Uterus (tissue), 3 donors: ENCODE measurements at regions not wholly inside any gene's neighbourhood (a gene's known extent, or its start where the extent isn't known, plus 50 kb on each side); places are given as distances from the start of the nearest gene placed in this dataset.
"Not testable (repeated sequence)": the region's sequence is repeated elsewhere in the genome, so short reads cannot be mapped to it uniquely, and the experiment has no call there.

Experiments used
- DNase-seq, 2 donors: peaks; one replicate each; pipeline ENCODE4 v3.0.0-alpha.2; 2019 to 2020
- H3K27ac ChIP-seq, 2 donors: fragments of 200-600 bp; sonication (generic); 1 replicate in 1 of 2; 2 replicates in 1 of 2; pipeline ENCODE4 v1.5.1; 2016 to 2018
- H3K27me3 ChIP-seq, 2 donors: fragments of 200-600 bp; sonication (generic); one replicate each; pipeline ENCODE4 v1.5.1; 2018 to 2019; ENCODE audit warnings: control low read depth in 1 of 2
- H3K36me3 ChIP-seq, 2 donors: fragments of 200-600 bp; sonication (generic); one replicate each; pipeline ENCODE4 v1.5.1; 2019; ENCODE audit warnings: control low read depth in 1 of 2
- H3K4me1 ChIP-seq, 2 donors: fragments of 200-600 bp; sonication (generic); one replicate each; pipeline ENCODE4 v1.5.1; 2018 to 2019; ENCODE audit warnings: control low read depth in 1 of 2
- H3K4me3 ChIP-seq, 2 donors: fragments of 200-600 bp; sonication (generic); 1 replicate in 1 of 2; 2 replicates in 1 of 2; pipeline ENCODE4 v1.5.1; 2018 to 2019; ENCODE audit warnings: mild to moderate bottlenecking in 1 of 2
- H3K9me3 ChIP-seq, 2 donors: fragments of 200-600 bp; sonication (generic); one replicate each; pipeline ENCODE4 v1.5.1; 2019; ENCODE audit warnings: control low read depth in 1 of 2
- POLR2A ChIP-seq, 2 donors: fragments of 450-650 bp; IDR thresholded peaks; one replicate each; pipeline ENCODE4 v1.6.1; 2016; ENCODE audit warnings: antibody characterized with exemption in 2 of 2, mild to moderate bottlenecking in 1 of 2, moderate library complexity in 1 of 2
- intact Hi-C: fragments of 100-400 bp; cut with DNase I; formaldehyde crosslinking; loops from one replicate; pipeline ENCODE4 v1.15.1; 2023; ENCODE audit warnings: low total_unique reads
- TF ChIP-seq, protein P1 (sequence below), 4 experiments: fragments of 200-600 bp in 2 of 4; fragments of 450-650 bp in 2 of 4; sonication (generic) in 2 of 4; IDR thresholded peaks; one replicate each; pipeline ENCODE4 v1.5.1; 2016 to 2019; ENCODE audit warnings: antibody characterized with exemption in 4 of 4, mild to moderate bottlenecking in 2 of 4, moderate library complexity in 1 of 4
- donor health status: DM: yes; HTN: yes; CAD: no.

DNA sequence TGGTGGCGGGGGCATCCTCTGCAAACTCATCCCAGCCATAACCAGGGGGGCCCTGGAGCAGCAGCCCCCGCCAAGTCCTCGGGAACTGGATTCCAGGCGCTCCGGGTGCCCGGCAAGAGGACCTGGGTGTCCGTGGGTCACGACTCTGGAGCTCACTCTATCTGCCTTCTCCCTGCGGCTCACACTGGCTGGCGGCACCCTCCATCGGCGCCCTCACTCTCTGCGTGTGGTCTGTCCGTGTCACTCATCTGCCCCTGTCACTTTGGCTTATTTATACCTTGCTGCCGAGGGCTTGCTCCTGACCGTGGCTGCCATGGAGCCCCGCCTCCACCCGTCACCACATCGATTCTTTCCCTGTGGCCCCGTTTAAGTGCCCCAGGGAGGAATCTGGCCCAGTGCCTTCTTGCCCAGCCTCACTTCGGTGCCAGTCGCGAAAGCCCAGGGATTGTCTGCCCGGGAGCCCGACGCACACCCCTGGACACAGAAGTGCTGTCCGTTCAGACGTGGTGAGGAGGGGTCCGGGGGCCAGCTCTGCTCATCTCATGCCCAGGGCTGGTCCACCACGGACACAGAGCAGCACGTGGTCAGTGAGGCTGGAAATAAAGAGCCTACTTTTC lies 115.7 kb upstream of the ZNF469 start:
- H3K9me3 ChIP-seq, intact Hi-C loops, H3K4me1 ChIP-seq, H3K36me3 ChIP-seq, DNase-seq, H3K4me3 ChIP-seq, H3K27me3 ChIP-seq: not testable (repeated sequence)
- peak overlapping the region in 1 of 2 donors; percentile 92 for H3K27ac ChIP-seq

DNA sequence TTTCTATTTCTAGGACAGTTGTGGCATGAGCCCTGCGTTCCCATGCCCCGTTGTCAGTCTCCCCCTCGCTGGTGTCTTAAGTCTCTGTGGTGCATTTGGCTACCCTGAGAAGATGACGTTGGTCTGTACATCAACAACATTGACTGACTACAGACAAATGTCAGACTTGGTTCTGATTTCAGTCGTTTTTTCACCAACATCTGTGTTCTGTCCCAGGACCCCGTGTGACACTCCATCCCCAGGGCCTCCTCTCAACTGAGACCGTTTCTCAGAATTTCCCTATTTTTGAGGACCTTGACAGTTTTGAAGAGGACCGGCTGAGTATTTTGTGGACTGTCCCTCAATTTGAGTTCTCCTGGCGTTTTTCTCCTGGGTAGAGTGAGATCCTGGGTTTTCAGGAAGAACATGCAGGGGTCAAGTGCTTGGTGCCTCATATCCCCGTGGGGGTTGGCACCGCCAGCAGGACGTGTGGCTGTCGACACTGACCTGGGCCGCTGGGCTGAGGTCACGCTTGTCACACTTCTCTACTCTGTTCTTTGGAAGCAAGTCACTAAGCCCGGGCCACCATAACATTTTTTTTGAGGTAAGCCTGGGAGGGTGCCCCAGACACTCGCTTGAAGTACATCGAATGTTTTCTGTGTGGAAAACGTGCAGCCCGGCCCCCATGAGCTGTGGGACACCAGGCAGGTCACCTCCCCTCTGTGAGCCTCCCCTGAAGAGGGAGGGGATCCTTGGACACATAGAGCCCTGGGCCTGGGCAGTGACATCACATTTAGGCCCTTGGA lies 114.4 kb upstream of the ZNF469 start:
- H3K4me1 ChIP-seq, H3K9me3 ChIP-seq, intact Hi-C loops, H3K27me3 ChIP-seq, H3K4me3 ChIP-seq, H3K36me3 ChIP-seq, DNase-seq: not testable (repeated sequence)
- H3K27ac ChIP-seq, result peak overlapping the region in 1 of 2 donors; percentile 15

DNA sequence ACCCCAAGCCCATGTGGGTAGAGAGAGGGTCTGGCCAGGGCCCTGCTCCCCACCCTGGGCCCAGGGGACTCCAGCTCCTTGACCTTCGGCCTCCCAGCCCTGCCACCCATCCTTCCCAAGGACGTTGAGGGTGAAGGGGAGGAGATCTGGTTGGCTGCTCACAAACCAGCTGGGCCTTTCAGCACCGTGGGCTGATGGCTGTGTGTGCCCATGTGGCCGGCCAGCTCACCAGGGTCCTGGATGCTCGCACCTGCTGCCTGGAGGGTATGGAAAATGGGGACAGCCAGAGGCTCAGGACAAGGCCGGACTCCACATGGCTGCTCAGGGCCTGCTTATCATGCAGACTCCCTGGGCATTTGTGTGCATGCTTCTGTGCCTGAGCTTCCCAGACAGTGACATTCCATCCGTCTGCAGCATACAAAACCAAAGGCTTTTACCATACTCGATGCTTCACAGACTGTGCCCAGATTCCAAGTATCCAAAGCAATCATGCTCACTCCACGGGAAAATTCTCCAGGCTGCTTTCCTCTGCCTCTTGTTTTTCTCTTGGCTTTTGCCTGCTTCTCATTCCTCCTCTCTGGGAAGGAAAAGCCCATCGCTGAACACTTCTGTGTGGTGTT lies 112.5 kb upstream of the ZNF469 start:
- intact Hi-C loops, H3K27ac ChIP-seq, DNase-seq: not testable (repeated sequence)

DNA sequence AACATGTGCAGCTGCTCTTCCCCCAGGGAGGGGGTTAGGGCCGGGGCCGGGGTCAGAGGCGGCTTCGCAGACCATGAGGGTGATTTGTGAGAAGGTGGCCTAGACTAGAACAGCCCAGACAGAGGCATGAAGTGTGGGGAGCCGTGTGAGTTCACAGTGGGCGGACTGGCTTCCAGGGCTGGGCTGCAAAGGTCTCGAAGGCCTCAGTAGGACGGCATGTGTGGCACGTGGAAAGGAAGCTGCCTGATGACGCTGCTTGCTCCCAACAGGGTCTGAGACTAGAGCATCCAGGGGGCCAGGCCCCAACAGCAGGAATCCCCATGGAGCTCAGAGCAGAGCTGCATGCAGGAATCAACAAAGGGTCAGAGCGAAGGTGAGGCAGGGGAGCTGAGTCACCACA lies 111.5 kb upstream of the ZNF469 start:
- DNase-seq, H3K36me3 ChIP-seq, H3K4me1 ChIP-seq, H3K4me3 ChIP-seq, H3K9me3 ChIP-seq, H3K27me3 ChIP-seq, H3K27ac ChIP-seq, intact Hi-C loops: not testable (repeated sequence)

More for the DNA sequence above, 112.5 kb upstream of the ZNF469 start:
- not testable (repeated sequence) for H3K36me3 ChIP-seq, H3K4me1 ChIP-seq, H3K4me3 ChIP-seq, H3K27me3 ChIP-seq, H3K9me3 ChIP-seq

DNA sequence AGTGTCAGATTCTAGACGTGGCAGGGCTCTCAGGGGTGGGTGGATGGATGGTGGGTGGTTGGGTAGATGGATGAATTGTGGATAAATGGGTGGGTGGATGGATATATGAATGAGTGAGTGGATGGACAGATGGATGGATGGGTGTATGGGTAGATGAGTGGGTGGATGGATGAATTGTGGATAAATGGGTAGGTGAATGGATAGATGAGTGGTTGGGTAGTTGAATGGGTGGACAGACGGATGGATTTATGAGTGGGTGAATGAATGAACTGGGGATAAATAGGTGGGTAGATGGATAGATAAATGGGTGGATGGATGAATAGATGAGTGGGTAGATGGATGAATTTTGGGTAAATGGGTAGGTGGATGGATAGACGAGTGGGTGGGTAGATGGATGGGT lies 111.0 kb upstream of the ZNF469 start:
- H3K27ac ChIP-seq, intact Hi-C loops, H3K27me3 ChIP-seq, H3K4me1 ChIP-seq, H3K36me3 ChIP-seq, H3K9me3 ChIP-seq, DNase-seq, H3K4me3 ChIP-seq: not testable (repeated sequence)

DNA sequence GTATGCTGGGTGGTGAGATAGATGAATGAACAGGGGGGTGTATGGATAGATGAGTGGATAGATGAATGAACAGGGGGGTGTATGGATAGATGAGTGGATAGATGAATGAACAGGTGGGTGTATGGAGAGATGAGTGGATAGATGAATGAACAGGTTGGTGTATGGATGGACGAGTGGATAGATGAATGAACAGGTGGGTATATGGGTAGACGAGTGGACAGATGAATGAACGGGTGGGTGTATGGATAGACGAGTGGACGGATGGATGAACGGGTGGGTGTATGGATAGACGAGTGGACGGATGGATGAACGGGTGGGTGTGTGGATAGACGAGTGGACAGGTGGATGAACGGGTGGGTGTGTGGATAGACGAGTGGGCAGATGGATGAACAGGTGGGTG lies 110.3 kb upstream of the ZNF469 start:
- H3K4me1 ChIP-seq, H3K36me3 ChIP-seq, intact Hi-C loops, DNase-seq, H3K9me3 ChIP-seq, H3K27ac ChIP-seq, H3K4me3 ChIP-seq, H3K27me3 ChIP-seq: not testable (repeated sequence)

DNA sequence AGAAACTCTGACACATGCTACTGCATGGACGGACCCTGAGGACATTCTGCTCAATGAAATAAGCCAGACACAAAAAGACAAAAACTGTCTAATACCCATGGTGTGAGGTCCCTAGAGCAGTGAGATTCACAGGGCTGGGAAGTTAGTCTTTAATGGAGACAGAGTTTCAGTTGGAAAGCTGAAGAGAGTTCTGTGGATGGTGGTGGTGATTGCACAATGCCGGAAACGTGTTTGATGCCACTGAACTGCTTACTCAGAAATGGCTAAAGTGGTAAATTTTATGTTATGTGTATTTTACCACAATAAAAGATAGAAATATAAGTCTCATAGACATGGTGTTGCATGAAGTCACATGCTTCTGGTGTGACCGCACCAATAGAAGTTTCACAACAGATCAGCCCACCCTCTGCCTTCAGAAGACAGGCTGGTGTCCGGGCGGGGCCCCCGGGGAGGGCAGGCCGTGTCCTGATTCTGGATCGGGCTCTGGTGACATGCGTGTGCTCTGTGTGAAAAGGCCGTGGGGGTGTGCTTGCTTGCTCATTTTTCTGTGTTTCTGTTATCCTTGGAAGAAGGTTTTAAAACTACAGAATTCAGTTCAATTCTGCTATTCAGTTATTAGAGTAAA lies 108.5 kb upstream of the ZNF469 start:
- peak; percentile 46 to 62 for DNase-seq
- peak overlapping the region; percentile 55 to 59 for H3K27ac ChIP-seq
- H3K4me3 ChIP-seq, H3K27me3 ChIP-seq, H3K4me1 ChIP-seq, H3K9me3 ChIP-seq, intact Hi-C loops, H3K36me3 ChIP-seq: not testable (repeated sequence)

DNA sequence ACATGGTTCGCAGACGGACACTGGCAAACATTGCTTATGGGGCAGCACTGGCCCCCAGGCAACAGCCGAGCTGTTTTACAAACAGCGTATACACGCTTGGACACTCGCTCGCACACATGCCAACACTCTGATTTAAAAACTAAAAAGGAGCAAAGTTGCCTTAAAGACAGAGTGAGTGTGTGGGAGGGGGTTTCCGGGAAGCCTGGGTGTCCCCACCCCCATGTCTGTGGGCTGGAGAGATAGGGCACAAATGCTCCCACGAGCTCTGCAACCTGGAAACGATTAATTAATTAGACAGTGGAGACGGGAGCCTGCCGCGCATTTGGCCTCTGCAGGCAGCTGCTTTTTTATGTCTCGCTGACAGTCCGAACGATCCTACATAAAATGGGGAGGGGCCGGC lies 107.9 kb upstream of the ZNF469 start:
- H3K9me3 ChIP-seq, result no peaks in the 10 kb centered on the region
- TF ChIP-seq, protein P1, sequence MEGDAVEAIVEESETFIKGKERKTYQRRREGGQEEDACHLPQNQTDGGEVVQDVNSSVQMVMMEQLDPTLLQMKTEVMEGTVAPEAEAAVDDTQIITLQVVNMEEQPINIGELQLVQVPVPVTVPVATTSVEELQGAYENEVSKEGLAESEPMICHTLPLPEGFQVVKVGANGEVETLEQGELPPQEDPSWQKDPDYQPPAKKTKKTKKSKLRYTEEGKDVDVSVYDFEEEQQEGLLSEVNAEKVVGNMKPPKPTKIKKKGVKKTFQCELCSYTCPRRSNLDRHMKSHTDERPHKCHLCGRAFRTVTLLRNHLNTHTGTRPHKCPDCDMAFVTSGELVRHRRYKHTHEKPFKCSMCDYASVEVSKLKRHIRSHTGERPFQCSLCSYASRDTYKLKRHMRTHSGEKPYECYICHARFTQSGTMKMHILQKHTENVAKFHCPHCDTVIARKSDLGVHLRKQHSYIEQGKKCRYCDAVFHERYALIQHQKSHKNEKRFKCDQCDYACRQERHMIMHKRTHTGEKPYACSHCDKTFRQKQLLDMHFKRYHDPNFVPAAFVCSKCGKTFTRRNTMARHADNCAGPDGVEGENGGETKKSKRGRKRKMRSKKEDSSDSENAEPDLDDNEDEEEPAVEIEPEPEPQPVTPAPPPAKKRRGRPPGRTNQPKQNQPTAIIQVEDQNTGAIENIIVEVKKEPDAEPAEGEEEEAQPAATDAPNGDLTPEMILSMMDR (IDR thresholded peaks at IDR 0.05), result no peak
- TF ChIP-seq POLR2A (IDR thresholded peaks at IDR 0.05), result no peak
- no peak overlapping the region for H3K4me3 ChIP-seq
- no peaks in the 10 kb centered on the region for H3K27me3 ChIP-seq
- H3K4me1 ChIP-seq, result no peaks in the 10 kb centered on the region
- peak overlapping the region; percentile 55 to 59 for H3K27ac ChIP-seq
- DNase-seq, result peak in 1 of 2 donors; percentile 39
- intact Hi-C loops, result no loop called here
- no peaks in the 10 kb centered on the region for H3K36me3 ChIP-seq

DNA sequence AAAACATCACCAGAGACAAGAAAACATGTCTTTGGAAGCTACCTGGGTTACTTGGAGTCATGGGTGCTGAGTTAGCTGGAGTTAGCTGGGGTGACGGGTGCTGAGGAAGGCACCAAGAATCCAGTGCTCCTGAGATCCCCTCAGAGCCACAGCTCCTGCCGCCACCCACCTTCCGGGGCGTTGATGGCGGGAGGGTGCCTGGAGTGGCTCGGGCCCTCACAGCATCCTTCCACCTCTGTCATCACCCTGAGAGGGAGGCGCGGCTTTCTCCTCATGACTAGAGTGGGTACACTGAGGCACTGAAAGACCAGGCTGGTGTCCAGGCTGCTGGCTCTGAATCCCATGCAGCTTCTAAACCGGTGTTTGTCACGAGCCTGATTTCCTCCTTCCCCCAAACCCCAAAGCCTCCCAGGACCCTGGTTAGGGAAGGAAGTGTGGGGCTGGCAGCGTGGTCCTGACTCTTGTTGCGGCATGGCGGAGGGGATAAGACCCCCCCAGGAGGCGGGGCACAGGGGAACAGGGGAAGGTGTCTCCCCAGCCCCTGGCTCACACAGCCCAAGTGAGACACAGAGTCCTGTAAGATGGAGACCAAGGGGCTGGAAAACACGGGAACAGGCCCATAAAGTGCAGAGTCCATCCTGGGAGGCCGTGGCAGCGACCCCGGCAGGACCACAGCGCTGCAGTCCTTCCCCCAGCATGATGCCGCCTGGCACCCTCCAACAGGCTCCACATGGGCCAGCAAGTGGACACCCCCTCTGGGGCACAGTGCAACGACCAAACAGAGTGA lies 107.2 kb upstream of the ZNF469 start:
- H3K4me1 ChIP-seq, intact Hi-C loops, H3K36me3 ChIP-seq, H3K27me3 ChIP-seq, H3K4me3 ChIP-seq, DNase-seq, H3K9me3 ChIP-seq: not testable (repeated sequence)
- peak overlapping the region; percentile 55 to 59 for H3K27ac ChIP-seq

DNA sequence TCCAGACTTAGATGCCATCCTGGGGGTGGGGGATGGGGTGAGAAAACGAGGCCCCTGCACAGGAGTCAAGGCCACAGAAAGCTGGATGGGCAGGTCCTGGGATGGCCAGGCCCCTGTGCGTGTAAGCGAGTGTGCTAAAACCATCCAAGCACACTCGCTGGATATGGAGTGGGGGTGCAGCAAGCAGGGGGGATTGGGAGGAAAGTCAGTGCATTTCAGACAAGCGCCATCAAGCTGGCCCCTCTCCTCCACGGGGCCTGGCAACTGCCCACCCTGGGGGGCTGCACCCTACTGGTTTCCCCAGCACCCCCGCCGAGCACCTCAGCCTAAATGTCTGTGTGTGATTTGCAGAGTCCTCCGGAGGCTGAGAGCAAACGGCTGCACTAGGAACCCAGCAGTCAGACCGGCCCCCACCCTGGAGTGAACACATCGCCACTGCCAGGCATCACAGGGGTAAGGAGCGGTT lies 106.6 kb upstream of the ZNF469 start:
- intact Hi-C loops, DNase-seq, H3K4me3 ChIP-seq, H3K36me3 ChIP-seq, H3K27me3 ChIP-seq, H3K27ac ChIP-seq, H3K9me3 ChIP-seq, H3K4me1 ChIP-seq: not testable (repeated sequence)
